Fibroblast of the aortic adventitia (primary cell): ENCODE measurements at regions not wholly inside any gene's neighbourhood (a gene's known extent, or its start where the extent isn't known, plus 50 kb on each side); places are given as distances from the start of the nearest gene placed in this dataset.

Experiments
- DNase-seq: peaks from one replicate; pipeline ENCODE4 v3.0.0-alpha.2; 2010; ENCODE audit warnings: low read depth
- H3K4me3 ChIP-seq: 2 replicates; pipeline ENCODE4 v1.5.1; 2011; ENCODE audit warnings: low read depth, mild to moderate bottlenecking, control low read depth, low read length, moderate library complexity
- CTCF ChIP-seq: IDR thresholded peaks from 2 replicates; pipeline ENCODE4 v1.5.1; 2011; ENCODE audit warnings: mild to moderate bottlenecking, low read length, control low read depth, inconsistent platforms; ENCODE audit not compliant: insufficient read depth

GRCh38 chr2:122634256-122634655, 878.8 kb downstream of the TSN start:
- DNase-seq: peak; percentile 41
- TF ChIP-seq CTCF: no peak
- no peak overlapping the region for H3K4me3 ChIP-seq

- H3K4me3 ChIP-seq: no peak overlapping the region
- no peak for TF ChIP-seq CTCF
- no peak for DNase-seq
These were observed 879.5 kb downstream of the TSN start for GRCh38 chr2:122634920-122635319.

- no peak for TF ChIP-seq CTCF
- no peak overlapping the region for H3K4me3 ChIP-seq
- DNase-seq: no peak
These were observed 880.2 kb downstream of the TSN start for GRCh38 chr2:122635686-122636085.

- DNase-seq: no peak
- no peak for TF ChIP-seq CTCF
- H3K4me3 ChIP-seq: no peak overlapping the region
These were observed 880.6 kb downstream of the TSN start for GRCh38 chr2:122636097-122636496.

- TF ChIP-seq CTCF: no peak
- H3K4me3 ChIP-seq: no peak overlapping the region
- no peak for DNase-seq
These were observed 883.7 kb downstream of the TSN start for GRCh38 chr2:122639176-122639575.

GRCh38 chr2:122639711-122640110, 884.3 kb downstream of the TSN start:
- no peak overlapping the region for H3K4me3 ChIP-seq
- TF ChIP-seq CTCF: no peak
- no peak for DNase-seq

- TF ChIP-seq CTCF: no peak
- no peak overlapping the region for H3K4me3 ChIP-seq
- DNase-seq: peak; percentile 3
These were observed 888.4 kb downstream of the TSN start for GRCh38 chr2:122643725-122644329.
